Naive thymus-derived CD8-positive, alpha-beta T cell (primary cell): ENCODE measurements at regions not wholly inside any gene's neighbourhood (a gene's known extent, or its start where the extent isn't known, plus 50 kb on each side); places are given as distances from the start of the nearest gene placed in this dataset.

Source experiments
- ATAC-seq, 2 donors: fragments of 150-1000 bp; cut with Tn5 transposase in 1 of 2; sonication (Bioruptor Pico), chemical (Tn5 transposase) in 1 of 2; 1 replicate in 1 of 2; 2 replicates in 1 of 2; pipeline ENCODE4 v1.10.0; 2021; ENCODE audit warnings: mild to moderate bottlenecking in 2 of 2, moderate library complexity in 2 of 2
- POLR2A ChIA-PET: fragments of 350-600 bp; sonication (Branson Sonifier 250); formaldehyde crosslinking; loops from one replicate; lab custom pipeline; 2021; ENCODE audit warnings: antibody characterized with exemption; lab: Charles Lee
- DNase-seq, 10 donors: peaks; one replicate each; pipeline versions ENCODE4 v3.0.0 to v3.0.0-alpha.2; 2020 to 2022
- H3K27ac Mint-ChIP-seq, 10 donors: one replicate each; pipeline ENCODE4 v1.8.0; 2020 to 2022; ENCODE audit warnings: mild to moderate bottlenecking in 10 of 10, mixed read lengths in 10 of 10, moderate library complexity in 4 of 10, inconsistent platforms in 1 of 10
- H3K27me3 Mint-ChIP-seq, 5 donors: one replicate each; pipeline ENCODE4 v1.8.0; 2021 to 2022; ENCODE audit warnings: mixed read lengths in 5 of 5
- H3K36me3 Mint-ChIP-seq, 3 donors: one replicate each; pipeline ENCODE4 v1.8.0; 2020 to 2022; ENCODE audit warnings: mixed read lengths in 3 of 3, mild to moderate bottlenecking in 2 of 3, inconsistent platforms in 1 of 3
- H3K4me1 Mint-ChIP-seq, 4 donors: one replicate each; pipeline ENCODE4 v1.8.0; 2021 to 2022; ENCODE audit warnings: mixed read lengths in 4 of 4
- H3K4me3 Mint-ChIP-seq, 10 donors: one replicate each; pipeline ENCODE4 v1.8.0; 2020 to 2022; ENCODE audit warnings: mild to moderate bottlenecking in 10 of 10, mixed read lengths in 10 of 10, moderate library complexity in 6 of 10, inconsistent platforms in 1 of 10
- H3K9me3 Mint-ChIP-seq, 9 donors: one replicate each; pipeline ENCODE4 v1.8.0; 2020 to 2022; ENCODE audit warnings: mixed read lengths in 9 of 9, mild to moderate bottlenecking in 3 of 9, inconsistent platforms in 1 of 9, moderate library complexity in 1 of 9

DNA sequence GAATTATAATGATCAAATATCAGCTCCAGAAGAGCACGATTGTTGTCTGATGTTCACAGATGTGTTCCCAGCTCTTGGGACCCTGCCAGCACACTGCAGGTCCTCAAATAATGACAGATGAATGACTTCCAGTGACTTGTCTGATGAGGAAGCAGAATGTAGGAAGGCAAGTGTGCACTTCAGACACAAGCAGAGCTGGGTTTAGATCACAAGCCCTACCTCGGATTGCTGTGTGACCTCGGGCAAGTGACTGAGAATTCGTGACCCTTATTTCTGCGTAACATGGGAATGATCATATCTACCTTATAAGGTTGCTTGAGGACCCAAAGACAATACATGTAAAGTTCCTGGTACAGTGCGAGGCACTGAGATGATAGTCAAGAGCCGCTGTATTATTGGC, 182.2 kb downstream of the ABCC12 start:
- no peaks in the 10 kb centered on the region for H3K36me3 Mint-ChIP-seq
- H3K27ac Mint-ChIP-seq: no peak overlapping the region
- ATAC-seq: no peak
- H3K4me1 Mint-ChIP-seq: no peaks in the 10 kb centered on the region
- peaks cover 2 to 15% (median 8%) of the 10 kb centered on the region in 5 donors for H3K27me3 Mint-ChIP-seq
- DNase-seq: no peak
- no peak overlapping the region for H3K4me3 Mint-ChIP-seq
- peaks cover 0 to 26% (median 0%) of the 10 kb centered on the region in 9 donors for H3K9me3 Mint-ChIP-seq
- POLR2A ChIA-PET: no interaction called here

DNA sequence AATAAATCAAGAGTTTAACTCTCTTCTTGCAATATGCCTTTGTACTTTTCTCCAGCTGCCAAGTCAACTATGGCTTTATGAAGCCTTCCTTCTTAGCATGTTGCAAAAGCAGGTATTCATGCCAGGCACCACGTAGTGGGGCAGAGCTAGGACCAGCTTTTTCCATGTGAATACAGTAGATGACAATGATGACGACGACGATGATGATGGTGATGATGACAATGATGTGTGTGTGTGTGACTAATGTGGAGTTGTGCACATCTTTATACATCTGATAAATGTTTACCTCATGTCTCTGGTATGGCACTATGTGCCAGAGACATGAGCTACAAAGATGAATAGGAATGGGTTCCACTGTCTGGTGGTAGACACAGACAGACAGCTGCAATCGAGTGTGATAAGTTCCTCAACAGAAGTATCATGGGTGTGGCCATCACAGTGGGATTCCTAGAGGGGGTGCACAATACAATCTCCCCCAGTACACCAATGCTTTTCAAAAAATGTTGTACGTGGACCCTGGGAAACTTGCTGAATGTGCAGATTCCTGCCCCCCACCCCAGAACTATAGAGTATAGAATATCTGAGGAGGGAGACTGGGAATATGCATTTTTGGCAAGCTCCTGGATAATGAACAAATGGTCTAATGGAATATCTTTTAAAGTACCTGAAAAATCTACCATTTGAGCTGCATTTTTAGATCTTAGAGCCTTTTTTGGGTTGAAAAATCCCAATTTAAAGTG, 183.4 kb downstream of the ABCC12 start:
- Mint-ChIP-seq H3K27ac (no peak overlapping the region), H3K4me3 (no peak overlapping the region), H3K4me1 (no peaks in the 10 kb centered on the region), H3K9me3 (peaks cover 0 to 26% (median 0%) of the 10 kb centered on the region in 9 donors), H3K36me3 (no peaks in the 10 kb centered on the region), H3K27me3 (peaks cover 2 to 15% (median 8%) of the 10 kb centered on the region in 5 donors)
- ATAC-seq (no peak), DNase-seq (no peak)
- POLR2A ChIA-PET: no interaction called here

DNA sequence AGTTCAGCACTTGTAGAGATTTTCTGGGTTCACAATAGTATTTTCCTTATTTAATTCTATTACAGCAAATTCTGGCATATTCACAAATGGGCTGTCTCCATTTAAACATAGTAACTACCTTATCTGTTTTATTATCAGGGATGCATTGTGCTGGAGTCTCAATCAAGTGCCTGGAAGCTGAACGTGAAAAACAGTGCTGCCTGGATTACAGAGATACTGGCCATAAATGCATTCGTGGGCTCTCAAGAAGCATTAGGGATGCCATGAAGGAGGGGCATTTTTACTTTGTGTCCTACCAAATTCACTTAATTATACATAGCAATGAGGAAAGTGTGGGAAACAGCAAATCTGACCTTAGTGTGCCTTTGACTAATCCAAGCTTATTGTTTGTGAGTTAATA, 184.6 kb downstream of the ABCC12 start:
- DNase-seq: no peak
- POLR2A ChIA-PET: no interaction called here
- H3K27me3 Mint-ChIP-seq: peaks cover 2 to 15% (median 8%) of the 10 kb centered on the region in 5 donors
- no peak for ATAC-seq
- no peak overlapping the region for H3K4me3 Mint-ChIP-seq
- no peaks in the 10 kb centered on the region for H3K4me1 Mint-ChIP-seq
- H3K27ac Mint-ChIP-seq: peak overlapping the region in 1 of 10 donors; percentile 7
- H3K9me3 Mint-ChIP-seq: peaks cover 0 to 26% (median 0%) of the 10 kb centered on the region in 9 donors
- no peaks in the 10 kb centered on the region for H3K36me3 Mint-ChIP-seq

DNA sequence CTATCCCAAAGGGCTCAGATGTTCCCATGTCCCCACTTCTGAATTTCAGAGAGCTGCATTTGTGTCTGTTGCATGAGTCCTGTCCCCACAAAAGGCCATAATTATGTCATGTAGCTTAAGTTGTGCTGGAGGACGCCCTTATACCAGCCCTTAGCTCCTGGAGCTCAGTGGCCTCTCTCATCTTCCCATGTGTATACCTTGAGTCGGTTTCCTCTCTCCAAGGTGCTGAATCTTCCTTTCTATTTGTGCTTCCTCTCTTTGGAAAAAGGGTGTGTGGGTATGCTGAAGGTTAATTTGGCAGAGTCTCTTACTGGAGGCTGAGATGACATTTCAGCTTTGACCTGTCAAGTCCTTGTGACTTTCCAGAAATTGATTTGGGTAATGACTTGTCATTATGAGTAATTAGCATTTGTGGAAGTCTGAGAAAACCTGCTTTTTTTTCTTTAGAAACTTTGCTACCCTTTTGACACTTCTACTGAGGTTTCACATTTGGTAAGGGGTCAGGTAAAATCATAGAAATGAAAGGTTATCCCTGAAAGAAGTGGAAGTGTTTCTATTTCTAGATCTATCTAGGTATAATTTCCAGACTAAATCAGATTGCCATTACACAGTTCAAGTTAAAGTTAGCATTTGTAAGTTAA, 185.4 kb downstream of the ABCC12 start:
- Mint-ChIP-seq H3K27ac (no peak overlapping the region), H3K9me3 (peaks cover 0 to 26% (median 0%) of the 10 kb centered on the region in 9 donors), H3K27me3 (peaks cover 2 to 15% (median 10%) of the 10 kb centered on the region in 5 donors), H3K4me3 (no peak overlapping the region), H3K4me1 (no peaks in the 10 kb centered on the region), H3K36me3 (no peaks in the 10 kb centered on the region)
- no peak for DNase-seq
- no peak for ATAC-seq
- POLR2A ChIA-PET: no interaction called here

- H3K36me3 Mint-ChIP-seq: no peaks in the 10 kb centered on the region
- H3K4me3 Mint-ChIP-seq: no peak overlapping the region
- ATAC-seq (no peak), DNase-seq (no peak)
- H3K9me3 Mint-ChIP-seq: peaks cover 0 to 20% (median 0%) of the 10 kb centered on the region in 9 donors
- no peak overlapping the region for H3K27ac Mint-ChIP-seq
- peaks cover 2 to 13% (median 4%) of the 10 kb centered on the region in 5 donors for H3K27me3 Mint-ChIP-seq
- H3K4me1 Mint-ChIP-seq: no peaks in the 10 kb centered on the region
- POLR2A ChIA-PET: no interaction called here
These were observed 188.4 kb downstream of the ABCC12 start for GRCh38 chr16:47967374-47967773.

- POLR2A ChIA-PET: no interaction called here
- ATAC-seq (no peak), DNase-seq (no peak)
- Mint-ChIP-seq H3K9me3 (peaks cover 0 to 12% (median 0%) of the 10 kb centered on the region in 9 donors), H3K27ac (no peak overlapping the region), H3K36me3 (no peaks in the 10 kb centered on the region), H3K27me3 (peaks cover 0 to 10% (median 2%) of the 10 kb centered on the region in 5 donors), H3K4me3 (no peak overlapping the region), H3K4me1 (no peaks in the 10 kb centered on the region)
These were observed 189.5 kb downstream of the ABCC12 start for GRCh38 chr16:47966325-47966724.

DNA sequence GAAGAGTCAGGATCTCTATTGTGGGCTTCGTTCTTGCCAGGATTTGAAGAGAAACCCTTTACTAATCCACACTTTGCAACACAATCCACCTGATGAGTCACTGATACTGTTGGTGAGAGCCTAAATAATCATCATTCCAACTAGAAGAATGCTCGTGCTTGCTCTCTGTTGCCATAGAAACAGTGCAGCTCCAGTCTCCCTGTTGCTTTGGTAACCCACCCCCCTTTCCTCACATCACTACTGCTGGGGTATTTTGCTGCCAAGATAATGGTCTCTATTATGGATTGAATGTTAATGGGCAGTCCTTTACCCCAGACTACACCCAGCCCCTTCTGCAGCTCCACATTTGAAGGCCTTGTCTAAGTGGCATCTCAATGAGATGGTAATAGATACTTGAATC, 190.4 kb downstream of the ABCC12 start:
- H3K9me3 Mint-ChIP-seq: peaks cover 0 to 9% (median 0%) of the 10 kb centered on the region in 9 donors
- H3K4me1 Mint-ChIP-seq: no peaks in the 10 kb centered on the region
- DNase-seq (no peak), ATAC-seq (no peak)
- H3K27me3 Mint-ChIP-seq: peaks cover under 1 to 10% (median 2%) of the 10 kb centered on the region in 5 donors
- H3K27ac Mint-ChIP-seq: no peak overlapping the region
- H3K36me3 Mint-ChIP-seq: no peaks in the 10 kb centered on the region
- no peak overlapping the region for H3K4me3 Mint-ChIP-seq
- POLR2A ChIA-PET: no interaction called here

- Mint-ChIP-seq H3K36me3 (no peaks in the 10 kb centered on the region), H3K27me3 (peaks cover 1 to 32% (median 6%) of the 10 kb centered on the region in 5 donors), H3K9me3 (no peaks in the 10 kb centered on the region), H3K4me3 (no peak overlapping the region), H3K27ac (no peak overlapping the region), H3K4me1 (no peaks in the 10 kb centered on the region)
- no peak for DNase-seq
- POLR2A ChIA-PET: no interaction called here
- no peak for ATAC-seq
These were observed 197.1 kb downstream of the ABCC12 start for GRCh38 chr16:47958726-47959125.

- no peaks in the 10 kb centered on the region for H3K9me3 Mint-ChIP-seq
- H3K4me1 Mint-ChIP-seq: no peaks in the 10 kb centered on the region
These were observed 198.9 kb downstream of the ABCC12 start for GRCh38 chr16:47956916-47957315.

GRCh38 chr16:47949714-47950113, 206.1 kb downstream of the ABCC12 start:
- no peak for ATAC-seq
- Mint-ChIP-seq H3K9me3 (peaks cover 0 to 4% (median 0%) of the 10 kb centered on the region in 9 donors), H3K27ac (no peak overlapping the region), H3K27me3 (peaks cover 0 to 10% (median 4%) of the 10 kb centered on the region in 5 donors), H3K4me3 (no peak overlapping the region), H3K4me1 (peaks cover 0 to 1% (median 0%) of the 10 kb centered on the region in 4 donors), H3K36me3 (no peaks in the 10 kb centered on the region)
- POLR2A ChIA-PET: no interaction called here
- DNase-seq: no peak

More at GRCh38 chr16:47956916-47957315, 198.9 kb downstream of the ABCC12 start:
- no peak for DNase-seq
- POLR2A ChIA-PET: no interaction called here
- Mint-ChIP-seq H3K27me3 (peaks cover 1 to 32% (median 6%) of the 10 kb centered on the region in 5 donors), H3K36me3 (no peaks in the 10 kb centered on the region), H3K27ac (no peak overlapping the region), H3K4me3 (no peak overlapping the region)
- ATAC-seq: no peak

DNA sequence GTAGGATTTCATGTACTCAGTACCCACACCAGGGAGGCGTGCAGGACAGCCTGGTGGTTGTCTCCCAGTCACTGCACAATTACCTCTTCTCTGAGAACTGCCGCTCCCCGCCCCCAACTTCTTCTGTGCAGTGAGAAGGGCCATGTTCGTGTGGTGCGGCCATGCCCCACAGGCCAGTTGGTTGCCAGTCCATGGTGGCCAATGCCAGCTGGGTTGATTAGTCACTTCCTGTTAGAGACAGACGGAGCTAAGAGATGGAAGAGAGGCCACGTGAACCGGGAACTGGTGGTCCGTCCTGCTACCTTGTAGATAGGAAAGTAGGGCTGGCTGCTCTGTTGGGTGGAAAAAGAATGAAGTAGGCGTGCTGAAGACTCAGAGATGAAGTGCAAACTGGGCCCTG, 206.5 kb downstream of the ABCC12 start:
- Mint-ChIP-seq H3K27me3 (peaks cover 0 to 13% (median 5%) of the 10 kb centered on the region in 5 donors), H3K4me3 (no peak overlapping the region), H3K27ac (no peak overlapping the region), H3K9me3 (peaks cover 0 to 4% (median 0%) of the 10 kb centered on the region in 9 donors), H3K36me3 (no peaks in the 10 kb centered on the region), H3K4me1 (peaks cover 0 to 1% (median 0%) of the 10 kb centered on the region in 4 donors)
- POLR2A ChIA-PET: no interaction called here
- no peak for DNase-seq
- no peak for ATAC-seq

- H3K27ac Mint-ChIP-seq: no peak overlapping the region
- H3K4me3 Mint-ChIP-seq: no peak overlapping the region
- H3K36me3 Mint-ChIP-seq: no peaks in the 10 kb centered on the region
- H3K4me1 Mint-ChIP-seq: peaks cover 0 to 1% (median 0%) of the 10 kb centered on the region in 4 donors
- peaks cover 1 to 28% (median 10%) of the 10 kb centered on the region in 5 donors for H3K27me3 Mint-ChIP-seq
- POLR2A ChIA-PET: no interaction called here
- no peak for ATAC-seq
- DNase-seq: no peak
- peaks cover 0 to 4% (median 0%) of the 10 kb centered on the region in 9 donors for H3K9me3 Mint-ChIP-seq
These were observed 208.1 kb downstream of the ABCC12 start for GRCh38 chr16:47947723-47948122.

DNA sequence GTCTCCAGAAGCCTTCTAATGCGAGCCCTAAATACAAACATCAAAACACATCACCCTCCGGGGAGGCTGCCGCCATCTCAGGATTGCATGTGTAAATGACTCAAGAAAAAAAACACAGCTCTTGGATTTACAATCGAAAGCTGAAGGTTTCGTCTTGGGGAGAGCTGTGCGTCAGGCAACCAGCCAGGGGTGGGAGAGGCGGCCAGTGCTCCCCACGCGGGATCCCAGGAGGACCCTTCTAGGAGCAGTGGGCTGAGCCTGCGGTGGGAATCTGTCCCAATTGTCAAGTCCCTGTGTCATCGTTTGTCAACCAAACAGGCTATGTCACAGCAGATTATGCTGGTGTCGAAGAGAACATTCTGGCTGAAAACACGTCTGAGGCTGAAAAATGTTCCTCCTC, 209.7 kb downstream of the ABCC12 start:
- H3K9me3 Mint-ChIP-seq: peaks cover 0 to 3% (median 0%) of the 10 kb centered on the region in 9 donors
- POLR2A ChIA-PET: no interaction called here
- H3K27me3 Mint-ChIP-seq: peaks cover 5 to 32% (median 13%) of the 10 kb centered on the region in 5 donors
- DNase-seq: no peak
- no peak for ATAC-seq
- H3K4me3 Mint-ChIP-seq: no peak overlapping the region
- H3K4me1 Mint-ChIP-seq: peaks cover 0 to 1% (median 0%) of the 10 kb centered on the region in 4 donors
- no peaks in the 10 kb centered on the region for H3K36me3 Mint-ChIP-seq
- no peak overlapping the region for H3K27ac Mint-ChIP-seq
